ENCODE measurements at regions not wholly inside any gene's neighbourhood (a gene's known extent, or its start where the extent isn't known, plus 50 kb on each side); places are given as distances from the start of the nearest gene placed in this dataset.

DNA sequence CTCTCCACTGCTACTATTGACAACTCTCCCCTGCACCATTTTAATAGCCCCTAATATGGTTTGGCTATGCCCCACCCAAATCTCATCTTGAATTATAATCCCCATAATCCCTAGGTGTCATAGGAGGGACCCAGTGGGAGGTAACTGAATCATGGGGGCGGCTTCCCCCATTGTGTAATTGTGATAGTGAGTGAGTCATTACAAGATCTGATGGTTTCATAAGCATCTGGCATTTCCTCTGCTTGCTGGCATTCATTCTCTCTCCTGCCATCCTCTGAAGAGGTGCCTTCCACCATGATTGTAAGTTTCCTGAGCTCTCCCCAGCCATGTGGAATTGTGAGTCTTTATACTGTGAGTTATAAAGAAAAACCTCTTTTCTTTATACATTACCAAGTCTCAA, 74.1 kb upstream of the TCF21 start (continued):
- TF ChIP-seq, protein P1, sequence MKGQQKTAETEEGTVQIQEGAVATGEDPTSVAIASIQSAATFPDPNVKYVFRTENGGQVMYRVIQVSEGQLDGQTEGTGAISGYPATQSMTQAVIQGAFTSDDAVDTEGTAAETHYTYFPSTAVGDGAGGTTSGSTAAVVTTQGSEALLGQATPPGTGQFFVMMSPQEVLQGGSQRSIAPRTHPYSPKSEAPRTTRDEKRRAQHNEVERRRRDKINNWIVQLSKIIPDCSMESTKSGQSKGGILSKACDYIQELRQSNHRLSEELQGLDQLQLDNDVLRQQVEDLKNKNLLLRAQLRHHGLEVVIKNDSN (IDR thresholded peaks at IDR 0.05; ENCODE audit: borderline replicate concordance, extremely low read length, insufficient read depth, low read depth, low read length), result no peak
- TF ChIP-seq ZNF274 (IDR thresholded peaks at IDR 0.05; ENCODE audit: insufficient read depth, insufficient read length), result no peak
- TF ChIP-seq GATAD2B (conservative IDR thresholded peaks at IDR 0.05; ENCODE audit: low read depth), result no peak
- TF ChIP-seq IRF4 (IDR thresholded peaks at IDR 0.05; ENCODE audit: low read depth, low read length), result no peak
- TF ChIP-seq ZNF217 (IDR thresholded peaks at IDR 0.05), result no peak
- no peak for TF ChIP-seq RUNX3 (IDR thresholded peaks at IDR 0.05; ENCODE audit: low read length)
- TF ChIP-seq HCFC1 (IDR thresholded peaks at IDR 0.05; ENCODE audit: low read length), result no peak
- TF ChIP-seq TARDBP (IDR thresholded peaks at IDR 0.05; ENCODE audit: borderline replicate concordance), result no peak

DNA sequence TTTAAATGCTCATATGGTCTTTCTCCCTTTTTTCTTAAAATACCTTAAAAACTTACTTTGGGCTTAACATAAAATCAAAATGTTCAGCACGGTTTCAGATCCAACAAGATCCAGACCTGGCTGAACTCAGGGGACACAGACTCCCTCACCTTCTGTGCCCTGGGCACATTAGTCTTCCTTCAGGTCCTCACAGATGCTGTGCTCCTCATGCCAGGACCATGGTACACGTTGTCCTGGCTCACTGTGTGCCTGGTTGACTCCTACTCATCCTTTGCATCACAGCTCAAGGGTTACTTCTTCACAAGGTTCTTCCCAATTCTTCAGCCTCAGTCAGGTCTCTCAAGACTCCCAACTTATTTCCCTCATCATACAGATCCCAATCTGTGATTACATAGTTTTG, 73.6 kb upstream of the TCF21 start:
- Histone ChIP-seq H3K9me3 (replicated peaks; ENCODE audit: control insufficient read depth, insufficient read depth, low read length) (no peaks in the 10 kb centered on the region), H3K27me3 (replicated peaks in 1 of 2; ENCODE audit: control insufficient read depth in 2 of 2, insufficient read depth in 2 of 2, low read length in 1 of 2) (no peaks in the 10 kb centered on the region), H3K4me2 (ENCODE audit: control insufficient read depth, insufficient read depth) (no peak overlapping the region), H3K27ac (ENCODE audit: control insufficient read depth, insufficient read depth) (no peak overlapping the region), H3K79me2 (ENCODE audit: control insufficient read depth, insufficient read depth, low read length) (no peaks in the 10 kb centered on the region), H4K20me1 (ENCODE audit: control insufficient read depth, insufficient read depth) (no peaks in the 10 kb centered on the region), H3K4me3 (no peak overlapping the region), H3K4me1 (ENCODE audit: control insufficient read depth, insufficient read depth, low read length) (no peaks in the 10 kb centered on the region), H3K9ac (ENCODE audit: control insufficient read depth, insufficient read depth, low read length) (no peak overlapping the region), H2AFZ (ENCODE audit: control insufficient read depth, low read depth, low read length) (no peak overlapping the region), H3K36me3 (ENCODE audit: control insufficient read depth in 2 of 2, insufficient read depth in 2 of 2, low read length in 1 of 2) (no peaks in the 10 kb centered on the region)
- ChIA-PET SMC1A (ENCODE audit: uncharacterized antibody, unreplicated experiment) (interaction anchor here (0.6 kb wide), 1 partner anchor 26 kb away, joined by 5 read pairs; no protein-coding TSS in a partner anchor), POLR2A (no interaction called here), RAD21 (ENCODE audit: unreplicated experiment) (no interaction called here), CTCF (interaction anchor here (1.5 kb wide), 1 partner anchor 19 kb away, joined by 4 read pairs; no protein-coding TSS in a partner anchor)
- 0% methylated on average over 2 of the region's 2 CpGs for WGBS (ENCODE audit: insufficient coverage, insufficient replicate concordance, low lambda C conversion rate, missing lambda C conversion rate)
- in situ Hi-C loops (cut with MboI) (no loop called here), intact Hi-C loops (cut with micrococcal nuclease; ENCODE audit: unreplicated experiment) (no loop called here)
- ATAC-seq (no peak), FAIRE-seq (no peak), DNase-seq (ENCODE audit: low read depth, low spot score) (no peak)
- BruUV-seq (replicated peaks), result no TSS peak
- TF ChIP-seq, protein P2, sequence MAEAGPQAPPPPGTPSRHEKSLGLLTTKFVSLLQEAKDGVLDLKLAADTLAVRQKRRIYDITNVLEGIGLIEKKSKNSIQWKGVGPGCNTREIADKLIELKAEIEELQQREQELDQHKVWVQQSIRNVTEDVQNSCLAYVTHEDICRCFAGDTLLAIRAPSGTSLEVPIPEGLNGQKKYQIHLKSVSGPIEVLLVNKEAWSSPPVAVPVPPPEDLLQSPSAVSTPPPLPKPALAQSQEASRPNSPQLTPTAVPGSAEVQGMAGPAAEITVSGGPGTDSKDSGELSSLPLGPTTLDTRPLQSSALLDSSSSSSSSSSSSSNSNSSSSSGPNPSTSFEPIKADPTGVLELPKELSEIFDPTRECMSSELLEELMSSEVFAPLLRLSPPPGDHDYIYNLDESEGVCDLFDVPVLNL (IDR thresholded peaks at IDR 0.05; ENCODE audit: low read depth, low read length), result no peak
- TF ChIP-seq SRF (IDR thresholded peaks at IDR 0.05; ENCODE audit: low read depth in 2 of 2, low read length in 2 of 2) (no peak), RELA (IDR thresholded peaks at IDR 0.05; ENCODE audit: borderline replicate concordance, partially characterized antibody) (no peak), TCF7 (IDR thresholded peaks at IDR 0.05; ENCODE audit: borderline replicate concordance) (no peak), RFX5 (IDR thresholded peaks at IDR 0.05; ENCODE audit: low read depth, low read length) (no peak), BHLHE40 (IDR thresholded peaks at IDR 0.05; ENCODE audit: borderline replicate concordance in 1 of 2, low read depth in 2 of 2, low read length in 1 of 2) (no peak), DPF2 (IDR thresholded peaks at IDR 0.05) (no peak), MTA3 (IDR thresholded peaks at IDR 0.05; ENCODE audit: borderline replicate concordance, low read length) (no peak), YY1 (IDR thresholded peaks at IDR 0.05; ENCODE audit: low read depth, low read length) (no peak), STAT3 (IDR thresholded peaks at IDR 0.05; ENCODE audit: low read depth, low read length) (no peak), BRCA1 (IDR thresholded peaks at IDR 0.05; ENCODE audit: low read depth, low read length) (no peak), ZNF24 (IDR thresholded peaks at IDR 0.05) (no peak), PML (IDR thresholded peaks at IDR 0.05; ENCODE audit: low read length) (no peak), BMI1 (IDR thresholded peaks at IDR 0.05; ENCODE audit: borderline replicate concordance) (no peak)
- TF ChIP-seq, protein P3, sequence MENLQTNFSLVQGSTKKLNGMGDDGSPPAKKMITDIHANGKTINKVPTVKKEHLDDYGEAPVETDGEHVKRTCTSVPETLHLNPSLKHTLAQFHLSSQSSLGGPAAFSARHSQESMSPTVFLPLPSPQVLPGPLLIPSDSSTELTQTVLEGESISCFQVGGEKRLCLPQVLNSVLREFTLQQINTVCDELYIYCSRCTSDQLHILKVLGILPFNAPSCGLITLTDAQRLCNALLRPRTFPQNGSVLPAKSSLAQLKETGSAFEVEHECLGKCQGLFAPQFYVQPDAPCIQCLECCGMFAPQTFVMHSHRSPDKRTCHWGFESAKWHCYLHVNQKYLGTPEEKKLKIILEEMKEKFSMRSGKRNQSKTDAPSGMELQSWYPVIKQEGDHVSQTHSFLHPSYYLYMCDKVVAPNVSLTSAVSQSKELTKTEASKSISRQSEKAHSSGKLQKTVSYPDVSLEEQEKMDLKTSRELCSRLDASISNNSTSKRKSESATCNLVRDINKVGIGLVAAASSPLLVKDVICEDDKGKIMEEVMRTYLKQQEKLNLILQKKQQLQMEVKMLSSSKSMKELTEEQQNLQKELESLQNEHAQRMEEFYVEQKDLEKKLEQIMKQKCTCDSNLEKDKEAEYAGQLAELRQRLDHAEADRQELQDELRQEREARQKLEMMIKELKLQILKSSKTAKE (IDR thresholded peaks at IDR 0.05; ENCODE audit: low read depth, poor library complexity, severe bottlenecking), result no peak
